ENCODE measurements at regions not wholly inside any gene's neighbourhood (a gene's known extent, or its start where the extent isn't known, plus 50 kb on each side); places are given as distances from the start of the nearest gene placed in this dataset.

DNA sequence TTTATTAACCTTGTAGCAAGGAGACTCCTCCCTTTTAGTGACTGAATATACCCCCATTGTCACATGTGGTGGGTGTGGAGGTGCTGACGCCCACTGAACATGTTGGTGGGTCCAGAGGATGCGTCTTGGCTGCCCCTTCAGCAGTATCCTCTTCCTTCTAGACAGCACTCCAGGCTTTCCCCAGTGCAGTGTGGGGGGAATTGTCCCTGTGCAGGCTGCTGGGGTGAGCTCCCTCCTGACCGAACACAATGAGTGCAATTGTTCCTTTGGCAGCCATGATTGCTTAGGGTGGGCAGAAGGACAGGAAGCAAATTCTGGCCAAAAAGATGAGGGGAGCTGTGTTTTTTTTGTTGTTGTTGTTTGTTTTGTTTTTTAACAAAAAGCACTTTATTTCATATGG is 209.3 kb upstream of the PDE10A start:
- Histone ChIP-seq H3K4me3 (ENCODE audit: low read depth in 1 of 3, low read length in 3 of 3) (no peak overlapping the region), H3K9ac (ENCODE audit: low read depth in 1 of 2, low read length in 2 of 2) (no peak overlapping the region), H3K27ac (ENCODE audit: low read depth in 1 of 2, low read length in 2 of 2) (no peak overlapping the region), H3K27me3 (ENCODE audit: control insufficient read depth in 4 of 4, insufficient read depth in 4 of 4, low read length in 3 of 4) (peaks cover 0 to 2% (median 1%) of the 10 kb centered on the region in 4 donors), H3K36me3 (ENCODE audit: control insufficient read depth in 4 of 4, insufficient read depth in 3 of 4, low read depth in 1 of 4, low read length in 3 of 4) (no peaks in the 10 kb centered on the region), H3K9me3 (ENCODE audit: control insufficient read depth in 4 of 4, low read length in 3 of 4) (peaks cover 0 to 6% (median 3%) of the 10 kb centered on the region in 4 donors), H3K4me1 (ENCODE audit: control insufficient read depth in 4 of 4, insufficient read depth in 4 of 4, low read length in 3 of 4) (no peaks in the 10 kb centered on the region)
- 78% methylated on average over 3 of the region's 3 CpGs for WGBS
- DNase-seq (ENCODE audit: low spot score), result no peak
- TF ChIP-seq, protein P1, sequence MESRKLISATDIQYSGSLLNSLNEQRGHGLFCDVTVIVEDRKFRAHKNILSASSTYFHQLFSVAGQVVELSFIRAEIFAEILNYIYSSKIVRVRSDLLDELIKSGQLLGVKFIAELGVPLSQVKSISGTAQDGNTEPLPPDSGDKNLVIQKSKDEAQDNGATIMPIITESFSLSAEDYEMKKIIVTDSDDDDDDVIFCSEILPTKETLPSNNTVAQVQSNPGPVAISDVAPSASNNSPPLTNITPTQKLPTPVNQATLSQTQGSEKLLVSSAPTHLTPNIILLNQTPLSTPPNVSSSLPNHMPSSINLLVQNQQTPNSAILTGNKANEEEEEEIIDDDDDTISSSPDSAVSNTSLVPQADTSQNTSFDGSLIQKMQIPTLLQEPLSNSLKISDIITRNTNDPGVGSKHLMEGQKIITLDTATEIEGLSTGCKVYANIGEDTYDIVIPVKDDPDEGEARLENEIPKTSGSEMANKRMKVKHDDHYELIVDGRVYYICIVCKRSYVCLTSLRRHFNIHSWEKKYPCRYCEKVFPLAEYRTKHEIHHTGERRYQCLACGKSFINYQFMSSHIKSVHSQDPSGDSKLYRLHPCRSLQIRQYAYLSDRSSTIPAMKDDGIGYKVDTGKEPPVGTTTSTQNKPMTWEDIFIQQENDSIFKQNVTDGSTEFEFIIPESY (IDR thresholded peaks at IDR 0.05), result no peak
- TF ChIP-seq SP1 (IDR thresholded peaks at IDR 0.05), result no peak
- no peak for TF ChIP-seq EGR1 (IDR thresholded peaks at IDR 0.05; ENCODE audit: low read depth in 2 of 2)
- no peak for TF ChIP-seq NR2F2 (IDR thresholded peaks at IDR 0.05)
- TF ChIP-seq FOXA2 (IDR thresholded peaks at IDR 0.05), result no peak
- TF ChIP-seq HNF4G (IDR thresholded peaks at IDR 0.05), result no peak

DNA sequence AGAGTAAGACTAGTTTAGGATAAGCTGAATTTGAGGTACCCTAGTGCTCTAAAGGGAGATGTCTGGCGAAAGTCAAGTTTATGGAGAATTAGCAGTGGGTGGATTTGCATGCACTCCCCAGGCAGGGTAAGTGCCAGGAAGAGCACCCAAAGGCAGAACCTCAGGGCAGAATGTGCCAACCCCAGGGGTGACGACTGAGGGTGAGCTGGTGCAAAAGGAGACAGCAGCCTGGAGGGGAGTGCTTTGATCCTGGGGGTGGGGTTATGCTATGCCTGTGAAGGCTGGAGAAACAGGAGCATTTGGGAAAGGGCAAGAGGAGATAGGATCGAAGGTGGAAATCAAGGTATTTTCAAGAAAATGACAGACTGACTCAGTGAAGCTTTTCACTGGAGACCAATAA is 208.5 kb upstream of the PDE10A start:
- WGBS, result 81% methylated on average over 3 of the region's 3 CpGs
- no peak for TF ChIP-seq EGR1 (IDR thresholded peaks at IDR 0.05; ENCODE audit: low read depth in 2 of 2)
- no peak for TF ChIP-seq FOXA1 (IDR thresholded peaks at IDR 0.05)
- TF ChIP-seq TAF1 (conservative IDR thresholded peaks at IDR 0.05), result no peak
- no peak for TF ChIP-seq HNF4A (conservative IDR thresholded peaks at IDR 0.05)
- TF ChIP-seq, protein P2, sequence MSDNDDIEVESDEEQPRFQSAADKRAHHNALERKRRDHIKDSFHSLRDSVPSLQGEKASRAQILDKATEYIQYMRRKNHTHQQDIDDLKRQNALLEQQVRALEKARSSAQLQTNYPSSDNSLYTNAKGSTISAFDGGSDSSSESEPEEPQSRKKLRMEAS (IDR thresholded peaks at IDR 0.05), result no peak
- TF ChIP-seq FOXA2 (IDR thresholded peaks at IDR 0.05), result no peak
- no peak for TF ChIP-seq HNF4G (IDR thresholded peaks at IDR 0.05)
- TF ChIP-seq, protein P1 (IDR thresholded peaks at IDR 0.05), result no peak
- no peak for TF ChIP-seq GABPA (IDR thresholded peaks at IDR 0.05 in 1 of 2, conservative IDR thresholded peaks at IDR 0.05 in 1 of 2)
- no peak for TF ChIP-seq RAD21 (IDR thresholded peaks at IDR 0.05)
- TF ChIP-seq NR2F2 (IDR thresholded peaks at IDR 0.05), result no peak
- TF ChIP-seq, protein P3, sequence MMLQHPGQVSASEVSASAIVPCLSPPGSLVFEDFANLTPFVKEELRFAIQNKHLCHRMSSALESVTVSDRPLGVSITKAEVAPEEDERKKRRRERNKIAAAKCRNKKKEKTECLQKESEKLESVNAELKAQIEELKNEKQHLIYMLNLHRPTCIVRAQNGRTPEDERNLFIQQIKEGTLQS (IDR thresholded peaks at IDR 0.05), result no peak
- TF ChIP-seq, protein P4, sequence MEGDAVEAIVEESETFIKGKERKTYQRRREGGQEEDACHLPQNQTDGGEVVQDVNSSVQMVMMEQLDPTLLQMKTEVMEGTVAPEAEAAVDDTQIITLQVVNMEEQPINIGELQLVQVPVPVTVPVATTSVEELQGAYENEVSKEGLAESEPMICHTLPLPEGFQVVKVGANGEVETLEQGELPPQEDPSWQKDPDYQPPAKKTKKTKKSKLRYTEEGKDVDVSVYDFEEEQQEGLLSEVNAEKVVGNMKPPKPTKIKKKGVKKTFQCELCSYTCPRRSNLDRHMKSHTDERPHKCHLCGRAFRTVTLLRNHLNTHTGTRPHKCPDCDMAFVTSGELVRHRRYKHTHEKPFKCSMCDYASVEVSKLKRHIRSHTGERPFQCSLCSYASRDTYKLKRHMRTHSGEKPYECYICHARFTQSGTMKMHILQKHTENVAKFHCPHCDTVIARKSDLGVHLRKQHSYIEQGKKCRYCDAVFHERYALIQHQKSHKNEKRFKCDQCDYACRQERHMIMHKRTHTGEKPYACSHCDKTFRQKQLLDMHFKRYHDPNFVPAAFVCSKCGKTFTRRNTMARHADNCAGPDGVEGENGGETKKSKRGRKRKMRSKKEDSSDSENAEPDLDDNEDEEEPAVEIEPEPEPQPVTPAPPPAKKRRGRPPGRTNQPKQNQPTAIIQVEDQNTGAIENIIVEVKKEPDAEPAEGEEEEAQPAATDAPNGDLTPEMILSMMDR (IDR thresholded peaks at IDR 0.05; ENCODE audit: low read depth, low read length, missing input control), result no peak
- TF ChIP-seq RXRA (IDR thresholded peaks at IDR 0.05), result no peak
- no peak for TF ChIP-seq SP1 (IDR thresholded peaks at IDR 0.05)
- no peak for TF ChIP-seq YY1 (IDR thresholded peaks at IDR 0.05)
- TF ChIP-seq JUND (IDR thresholded peaks at IDR 0.05), result no peak
- TF ChIP-seq, protein P5, sequence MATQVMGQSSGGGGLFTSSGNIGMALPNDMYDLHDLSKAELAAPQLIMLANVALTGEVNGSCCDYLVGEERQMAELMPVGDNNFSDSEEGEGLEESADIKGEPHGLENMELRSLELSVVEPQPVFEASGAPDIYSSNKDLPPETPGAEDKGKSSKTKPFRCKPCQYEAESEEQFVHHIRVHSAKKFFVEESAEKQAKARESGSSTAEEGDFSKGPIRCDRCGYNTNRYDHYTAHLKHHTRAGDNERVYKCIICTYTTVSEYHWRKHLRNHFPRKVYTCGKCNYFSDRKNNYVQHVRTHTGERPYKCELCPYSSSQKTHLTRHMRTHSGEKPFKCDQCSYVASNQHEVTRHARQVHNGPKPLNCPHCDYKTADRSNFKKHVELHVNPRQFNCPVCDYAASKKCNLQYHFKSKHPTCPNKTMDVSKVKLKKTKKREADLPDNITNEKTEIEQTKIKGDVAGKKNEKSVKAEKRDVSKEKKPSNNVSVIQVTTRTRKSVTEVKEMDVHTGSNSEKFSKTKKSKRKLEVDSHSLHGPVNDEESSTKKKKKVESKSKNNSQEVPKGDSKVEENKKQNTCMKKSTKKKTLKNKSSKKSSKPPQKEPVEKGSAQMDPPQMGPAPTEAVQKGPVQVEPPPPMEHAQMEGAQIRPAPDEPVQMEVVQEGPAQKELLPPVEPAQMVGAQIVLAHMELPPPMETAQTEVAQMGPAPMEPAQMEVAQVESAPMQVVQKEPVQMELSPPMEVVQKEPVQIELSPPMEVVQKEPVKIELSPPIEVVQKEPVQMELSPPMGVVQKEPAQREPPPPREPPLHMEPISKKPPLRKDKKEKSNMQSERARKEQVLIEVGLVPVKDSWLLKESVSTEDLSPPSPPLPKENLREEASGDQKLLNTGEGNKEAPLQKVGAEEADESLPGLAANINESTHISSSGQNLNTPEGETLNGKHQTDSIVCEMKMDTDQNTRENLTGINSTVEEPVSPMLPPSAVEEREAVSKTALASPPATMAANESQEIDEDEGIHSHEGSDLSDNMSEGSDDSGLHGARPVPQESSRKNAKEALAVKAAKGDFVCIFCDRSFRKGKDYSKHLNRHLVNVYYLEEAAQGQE (IDR thresholded peaks at IDR 0.05), result no peak
- H3K27ac ChIP-seq (ENCODE audit: low read depth in 1 of 2, low read length in 2 of 2), result no peak overlapping the region
- H3K9me3 ChIP-seq (ENCODE audit: control insufficient read depth in 4 of 4, low read length in 3 of 4), result peaks cover 0 to 9% (median 3%) of the 10 kb centered on the region in 4 donors
- peaks cover 0 to 2% (median 1%) of the 10 kb centered on the region in 4 donors for H3K27me3 ChIP-seq (ENCODE audit: control insufficient read depth in 4 of 4, insufficient read depth in 4 of 4, low read length in 3 of 4)
- H3K9ac ChIP-seq (ENCODE audit: low read depth in 1 of 2, low read length in 2 of 2), result no peak overlapping the region
- no peak for DNase-seq (ENCODE audit: low spot score)
- no peaks in the 10 kb centered on the region for H3K36me3 ChIP-seq (ENCODE audit: control insufficient read depth in 4 of 4, insufficient read depth in 3 of 4, low read depth in 1 of 4, low read length in 3 of 4)
- H3K4me1 ChIP-seq (ENCODE audit: control insufficient read depth in 4 of 4, insufficient read depth in 4 of 4, low read length in 3 of 4), result no peaks in the 10 kb centered on the region
- no peak overlapping the region for H3K4me3 ChIP-seq (ENCODE audit: low read depth in 1 of 3, low read length in 3 of 3)
